MM.1S (cell line): ENCODE measurements at regions not wholly inside any gene's neighbourhood (a gene's known extent, or its start where the extent isn't known, plus 50 kb on each side); places are given as distances from the start of the nearest gene placed in this dataset.
"Not testable (repeated sequence)": the region's sequence is repeated elsewhere in the genome, so short reads cannot be mapped to it uniquely, and the experiment has no call there.

ENCODE experiments used
- DNase-seq: peaks from one replicate; pipeline ENCODE4 v3.0.0-alpha.2; 2015
- H2AFZ ChIP-seq: fragments of 300-600 bp; sonication (generic); 2 replicates; pipeline ENCODE4 v1.6.0; 2016; ENCODE audit warnings: antibody characterized with exemption, low read length
- H3F3A ChIP-seq: fragments of 300-600 bp; sonication (generic); 2 replicates; pipeline ENCODE4 v1.6.1; 2016; ENCODE audit warnings: mild to moderate bottlenecking, antibody characterized with exemption, low read length, moderate library complexity, mixed read lengths; ENCODE audit not compliant: insufficient read depth
- H3K27ac ChIP-seq: fragments of 300-600 bp; sonication (generic); 2 replicates; pipeline ENCODE4 v1.5.1; 2016; ENCODE audit warnings: mild to moderate bottlenecking, low read length
- H3K27me3 ChIP-seq: fragments of 300-600 bp; sonication (generic); replicated peaks from 2 replicates; pipeline ENCODE4 v1.6.0; 2016; ENCODE audit warnings: low read length; ENCODE audit not compliant: insufficient read depth
- H3K36me3 ChIP-seq: fragments of 300-600 bp; sonication (generic); replicated peaks from 2 replicates; pipeline ENCODE4 v1.6.1; 2016; ENCODE audit warnings: mild to moderate bottlenecking, low read length, mixed read lengths; ENCODE audit not compliant: insufficient read depth
- H3K4me1 ChIP-seq: fragments of 300-600 bp; sonication (generic); 2 replicates; pipeline ENCODE4 v1.6.1; 2016; ENCODE audit warnings: low read length, mixed read lengths
- H3K4me2 ChIP-seq: fragments of 300-600 bp; sonication (generic); 2 replicates; pipeline ENCODE4 v1.6.0; 2016; ENCODE audit warnings: low read depth, low read length
- H3K4me3 ChIP-seq: fragments of 300-600 bp; sonication (generic); 2 replicates; pipeline ENCODE4 v1.5.1; 2016; ENCODE audit warnings: low read length, mixed read lengths
- H3K79me2 ChIP-seq: fragments of 300-600 bp; sonication (generic); 2 replicates; pipeline ENCODE4 v1.6.1; 2016; ENCODE audit warnings: mixed run types, low read length, mixed read lengths
- H3K9ac ChIP-seq: fragments of 300-600 bp; sonication (generic); 2 replicates; pipeline ENCODE4 v1.6.1; 2016; ENCODE audit warnings: low read length, mixed read lengths
- H3K9me2 ChIP-seq: fragments of 300-600 bp; sonication (generic); replicated peaks from 2 replicates; pipeline ENCODE4 v1.6.1; 2016; ENCODE audit warnings: mild to moderate bottlenecking, low read length, mixed read lengths; ENCODE audit not compliant: insufficient read depth
- H3K9me3 ChIP-seq: fragments of 300-600 bp; sonication (generic); replicated peaks from 2 replicates; pipeline ENCODE4 v1.6.1; 2016; ENCODE audit warnings: mild to moderate bottlenecking, low read length, mixed read lengths; ENCODE audit not compliant: insufficient read depth
- H4K20me1 ChIP-seq: fragments of 300-600 bp; sonication (generic); 2 replicates; pipeline ENCODE4 v1.6.1; 2016; ENCODE audit warnings: mild to moderate bottlenecking, low read length, moderate library complexity, mixed read lengths; ENCODE audit not compliant: insufficient read depth
- CTCF ChIP-seq: fragments of 300-600 bp; sonication (generic); IDR thresholded peaks from 2 replicates; pipeline ENCODE4 v1.5.1; 2016; ENCODE audit warnings: antibody characterized with exemption, low read length, mixed read lengths
- EZH2 ChIP-seq: fragments of 300-600 bp; sonication (generic); optimal IDR thresholded peaks from 2 replicates; pipeline ENCODE3; 2017; ENCODE audit warnings: low read depth, mild to moderate bottlenecking, antibody characterized with exemption, low read length, mixed read lengths
- EZH2phosphoT487 ChIP-seq: fragments of 300-600 bp; sonication (generic); IDR thresholded peaks from 2 replicates; pipeline ENCODE4 v1.6.1; 2018; ENCODE audit warnings: antibody characterized with exemption, low read length

- H2AFZ ChIP-seq, result no peak overlapping the region
- no peaks in the 10 kb centered on the region for H3K9me2 ChIP-seq
- H3K9ac ChIP-seq, result no peak overlapping the region
- no peaks in the 10 kb centered on the region for H4K20me1 ChIP-seq
- H3K9me3 ChIP-seq, result no peaks in the 10 kb centered on the region
- no peak for TF ChIP-seq EZH2
- no peak for TF ChIP-seq CTCF
- TF ChIP-seq EZH2phosphoT487, result no peak
- H3K4me3 ChIP-seq, result no peak overlapping the region
- no peaks in the 10 kb centered on the region for H3K36me3 ChIP-seq
- no peaks in the 10 kb centered on the region for H3K27me3 ChIP-seq
- H3K27ac ChIP-seq, result no peak overlapping the region
- H3K79me2 ChIP-seq, result no peaks in the 10 kb centered on the region
- DNase-seq, result no peak
- H3K4me1 ChIP-seq, result peaks cover 11% of the 10 kb centered on the region
- H3K4me2 ChIP-seq, result no peak overlapping the region
- H3F3A ChIP-seq, result peaks cover 4% of the 10 kb centered on the region; the same call in 1 of the 2 replicates
These were observed 264.8 kb upstream of the HNRNPA3 start for GRCh38 chr2:176947754-176948153.

GRCh38 chr2:176951218-176951617 is 261.4 kb upstream of the HNRNPA3 start:
- not testable (repeated sequence) for H3K9me2 ChIP-seq, H3K9ac ChIP-seq, H3K36me3 ChIP-seq, H3K4me1 ChIP-seq, H2AFZ ChIP-seq, H3K4me3 ChIP-seq, H3K27me3 ChIP-seq, H3K4me2 ChIP-seq, H4K20me1 ChIP-seq, H3K79me2 ChIP-seq, H3F3A ChIP-seq, H3K9me3 ChIP-seq, H3K27ac ChIP-seq, DNase-seq

GRCh38 chr2:176956791-176957190 is 255.8 kb upstream of the HNRNPA3 start:
- no peaks in the 10 kb centered on the region for H3F3A ChIP-seq
- H3K27ac ChIP-seq, result no peak overlapping the region
- H2AFZ ChIP-seq, result no peak overlapping the region
- no peaks in the 10 kb centered on the region for H3K9me3 ChIP-seq
- TF ChIP-seq EZH2, result no peak
- TF ChIP-seq CTCF, result no peak
- H3K36me3 ChIP-seq, result no peaks in the 10 kb centered on the region
- no peak overlapping the region for H3K9ac ChIP-seq
- H3K4me2 ChIP-seq, result no peak overlapping the region
- H4K20me1 ChIP-seq, result no peaks in the 10 kb centered on the region
- no peaks in the 10 kb centered on the region for H3K4me1 ChIP-seq
- no peaks in the 10 kb centered on the region for H3K27me3 ChIP-seq
- H3K79me2 ChIP-seq, result no peaks in the 10 kb centered on the region
- no peak for DNase-seq
- no peak overlapping the region for H3K4me3 ChIP-seq
- H3K9me2 ChIP-seq, result no peaks in the 10 kb centered on the region

GRCh38 chr2:176959614-176960013 is 253.0 kb upstream of the HNRNPA3 start:
- no peak for TF ChIP-seq EZH2phosphoT487
- no peak for TF ChIP-seq CTCF
- TF ChIP-seq EZH2, result no peak
- Histone ChIP-seq H3K4me1 (no peaks in the 10 kb centered on the region), H3K27ac (no peak overlapping the region), H3K4me3 (no peak overlapping the region), H3K4me2 (no peak overlapping the region), H4K20me1 (no peaks in the 10 kb centered on the region), H3K27me3 (no peaks in the 10 kb centered on the region), H3K9me2 (no peaks in the 10 kb centered on the region), H3K36me3 (no peaks in the 10 kb centered on the region), H3F3A (no peaks in the 10 kb centered on the region), H3K79me2 (no peaks in the 10 kb centered on the region), H3K9me3 (no peaks in the 10 kb centered on the region), H2AFZ (no peak overlapping the region), H3K9ac (no peak overlapping the region)
- no peak for DNase-seq
